Left lobe of liver (tissue), 2 donors: ENCODE measurements at regions not wholly inside any gene's neighbourhood (a gene's known extent, or its start where the extent isn't known, plus 50 kb on each side); places are given as distances from the start of the nearest gene placed in this dataset.
"Not testable (repeated sequence)": the region's sequence is repeated elsewhere in the genome, so short reads cannot be mapped to it uniquely, and the experiment has no call there.

Experiments
- ATAC-seq: fragments of 200-7000 bp; cut with Tn5 transposase; one replicate; pipeline ENCODE4 v1.9.1; 2020; ENCODE audit warnings: mild to moderate bottlenecking, moderate library complexity
- DNase-seq: peaks from one replicate; pipeline ENCODE4 v3.0.0-alpha.2; 2020; ENCODE audit warnings: low spot score
- donor health status: DM: no; HTN: no; CAD: no; lungs with moderate emphysema.
- donor health status: DM: no; HTN: yes; CAD: no.

DNA sequence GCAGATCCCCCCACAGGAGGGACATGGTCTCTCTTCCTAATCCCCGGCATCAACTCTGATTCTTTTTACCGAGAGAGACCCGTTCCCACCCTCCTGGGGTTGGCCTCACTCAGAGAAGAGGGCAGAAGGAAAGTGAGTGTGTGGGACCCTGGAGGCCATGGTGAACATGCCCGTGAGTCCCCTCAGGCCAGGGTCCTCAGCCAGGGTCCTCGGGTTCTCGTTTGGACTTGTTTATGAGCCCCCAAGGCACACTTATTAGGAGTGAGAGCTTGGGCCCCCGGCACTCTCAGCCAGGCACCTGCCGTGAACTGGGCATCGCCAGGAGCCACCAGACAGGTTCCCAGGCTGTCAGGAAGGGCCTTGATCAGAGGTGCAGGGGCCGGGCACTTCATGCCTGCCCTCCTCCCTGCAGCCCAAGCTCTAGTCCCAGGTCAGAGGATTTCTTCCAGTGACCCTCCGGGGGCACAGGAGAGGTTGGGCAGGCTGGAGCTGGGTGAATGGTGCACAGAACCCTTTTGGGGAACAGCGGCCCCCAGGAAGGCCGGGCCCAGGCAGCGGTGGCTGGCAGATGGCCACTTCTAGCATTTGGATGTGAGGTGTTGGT lies 122.6 kb downstream of the CRYAA start:
- DNase-seq, result no peak
- ATAC-seq, result no peak

DNA sequence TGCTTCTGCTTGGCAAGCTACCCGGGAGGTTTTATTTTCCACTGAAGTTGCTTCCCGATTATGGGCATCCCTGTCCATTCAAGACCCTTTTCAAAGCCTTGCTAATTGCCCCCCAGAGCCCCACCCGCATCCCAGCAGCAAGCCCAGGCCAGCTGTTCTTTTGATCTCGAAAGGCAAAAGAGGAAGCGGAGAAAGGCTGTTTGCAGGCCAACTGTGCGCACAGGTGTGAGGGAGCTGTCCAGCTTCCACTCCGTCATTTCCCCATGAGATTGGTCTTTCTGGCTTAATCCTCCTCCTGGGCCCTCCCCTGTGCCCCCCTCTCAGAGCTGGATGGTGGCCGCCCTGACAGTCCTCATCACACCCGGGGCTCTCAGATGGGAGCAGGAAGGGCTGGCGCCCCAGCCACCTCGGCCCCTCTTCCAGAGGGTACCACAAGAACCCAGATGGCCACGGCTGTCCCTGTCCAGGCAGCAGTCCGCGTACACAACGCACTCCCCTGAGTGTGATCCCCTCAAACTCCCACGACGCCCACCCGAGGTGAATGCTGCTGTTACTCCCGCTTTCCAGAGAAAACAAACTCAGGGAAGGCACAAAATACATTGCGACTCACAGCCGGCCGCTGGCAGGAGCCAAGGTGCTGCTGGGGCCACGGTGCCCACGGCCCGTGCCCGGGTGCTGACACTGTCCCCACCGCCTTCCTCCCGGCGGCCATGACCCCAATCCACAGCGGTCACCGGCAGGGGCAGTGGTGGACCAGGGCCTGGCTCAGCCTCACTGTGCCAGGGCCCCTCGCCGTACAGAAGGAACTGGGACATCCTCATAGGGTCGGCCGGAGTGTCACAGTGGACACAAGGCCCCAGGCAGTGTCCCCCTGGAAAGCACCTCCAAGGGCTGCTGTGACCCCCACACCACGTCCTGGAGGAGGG lies 121.9 kb downstream of the CRYAA start:
- DNase-seq, result no peak

DNA sequence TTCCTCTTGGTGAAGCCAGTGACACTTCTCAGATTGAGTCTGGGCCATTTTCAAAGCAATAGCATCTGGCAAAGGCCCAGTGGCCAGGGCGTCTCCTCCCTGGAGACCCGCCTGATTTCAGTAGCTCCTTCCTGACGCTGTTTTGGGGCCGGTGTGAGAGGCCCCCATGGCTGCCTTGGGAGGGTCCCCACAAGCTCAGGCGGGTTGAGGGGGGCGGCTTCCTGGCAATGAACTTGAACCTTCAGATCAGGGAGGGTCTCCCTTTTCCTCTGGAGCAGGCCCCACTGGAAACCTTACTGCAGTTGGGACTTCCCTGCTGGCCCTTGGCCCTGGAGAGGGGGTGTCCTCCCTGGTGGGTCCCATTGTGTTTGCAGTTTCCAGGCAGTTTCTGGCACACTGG lies 121.2 kb downstream of the CRYAA start:
- ATAC-seq (no peak), DNase-seq (no peak)

More for the DNA sequence above, 121.9 kb downstream of the CRYAA start:
- no peak for ATAC-seq

DNA sequence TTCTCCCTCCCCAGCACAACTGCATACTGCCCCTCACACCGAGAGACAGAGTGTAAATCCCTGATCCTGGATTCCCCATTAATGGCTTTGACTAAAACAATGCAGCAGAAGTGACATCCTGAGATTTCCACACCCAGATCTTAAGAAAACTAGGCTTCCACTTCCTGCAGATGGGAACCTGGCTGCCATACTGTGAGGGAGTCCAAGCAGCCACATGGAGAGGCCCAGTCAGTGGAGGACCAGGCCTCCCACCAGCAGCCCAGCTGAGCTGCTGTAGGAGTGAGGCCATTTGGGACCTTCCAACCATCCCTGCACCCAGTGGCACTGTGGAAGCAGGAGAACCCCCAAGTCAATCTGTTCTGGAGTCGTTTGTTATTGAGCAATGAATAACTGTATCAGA lies 120.6 kb downstream of the CRYAA start:
- DNase-seq, result no peak
- no peak for ATAC-seq

DNA sequence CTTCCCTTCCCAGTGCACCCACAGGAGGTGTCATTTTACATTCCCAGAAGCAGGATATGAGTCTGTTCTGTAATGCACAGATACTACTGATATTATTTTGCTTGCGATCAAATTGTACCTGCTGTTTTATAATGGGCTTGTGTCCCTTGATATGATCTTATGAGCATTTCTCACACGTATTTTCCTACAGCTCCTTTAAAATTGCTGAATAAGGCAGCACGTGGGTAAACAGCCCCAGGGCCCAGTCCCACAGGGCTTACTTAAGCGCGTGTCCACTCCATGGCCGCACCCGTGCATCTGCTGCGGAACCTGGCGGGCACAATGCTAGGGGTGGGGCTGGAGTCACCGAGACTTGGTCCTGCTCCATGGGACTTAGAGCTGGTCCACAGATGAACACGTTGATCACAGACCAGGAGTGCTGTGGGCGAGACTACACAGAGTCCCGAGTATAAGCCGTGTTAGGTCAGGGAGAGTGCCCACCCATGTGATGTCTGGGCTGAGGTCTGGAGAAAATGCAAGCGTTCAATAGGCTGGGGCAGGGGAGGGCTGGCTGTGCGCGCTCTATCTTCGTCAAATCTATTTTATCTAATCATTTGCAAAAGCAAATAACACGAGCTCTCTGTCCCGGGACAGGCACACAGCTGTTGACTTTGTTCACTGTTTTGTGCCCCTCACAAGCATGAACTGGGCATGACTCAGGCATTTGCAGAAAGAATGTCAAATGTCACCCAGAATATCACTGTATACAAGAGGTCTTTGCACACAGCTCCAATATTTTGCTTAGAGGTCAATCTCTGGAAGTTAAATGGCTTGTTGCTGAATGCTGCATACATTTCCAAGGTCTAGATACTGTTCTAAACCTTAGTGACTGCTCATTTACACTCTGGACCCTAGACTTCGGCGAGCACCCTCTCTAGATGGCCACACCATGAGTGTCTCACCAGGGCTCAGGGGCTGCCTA lies 119.3 kb downstream of the CRYAA start:
- ATAC-seq (peak; percentile 81), DNase-seq (peak; percentile 80)

DNA sequence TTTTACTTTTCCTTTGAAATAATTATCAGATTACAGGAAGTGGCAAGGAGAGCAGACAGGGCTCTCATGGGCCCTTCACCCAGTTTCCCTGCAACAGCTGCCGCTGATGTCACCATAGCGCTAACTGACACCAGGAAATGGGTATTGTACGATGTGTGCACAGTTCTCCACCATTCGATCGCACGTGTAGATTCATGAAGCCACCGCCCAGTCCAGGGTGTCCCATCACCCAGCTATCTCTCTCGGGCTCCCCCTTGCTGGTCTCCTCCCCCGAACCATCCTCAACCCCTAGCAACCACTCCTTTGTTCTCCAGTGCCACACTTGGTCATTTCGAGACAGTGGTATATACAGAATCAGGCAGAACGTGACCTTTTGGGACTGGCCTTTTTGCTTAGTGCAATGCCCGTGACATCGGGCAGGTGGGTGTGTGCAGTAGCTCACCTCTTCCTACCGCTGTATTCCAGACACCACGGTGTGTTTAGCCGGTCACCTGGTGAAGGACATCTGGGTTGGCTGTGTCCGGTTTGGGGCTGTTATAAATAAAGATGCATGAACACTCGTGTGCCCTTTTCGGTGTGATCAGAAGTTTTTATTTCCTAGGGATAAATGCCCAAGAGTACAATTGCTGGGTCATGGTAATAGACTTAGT lies 118.4 kb downstream of the CRYAA start:
- no peak for ATAC-seq

DNA sequence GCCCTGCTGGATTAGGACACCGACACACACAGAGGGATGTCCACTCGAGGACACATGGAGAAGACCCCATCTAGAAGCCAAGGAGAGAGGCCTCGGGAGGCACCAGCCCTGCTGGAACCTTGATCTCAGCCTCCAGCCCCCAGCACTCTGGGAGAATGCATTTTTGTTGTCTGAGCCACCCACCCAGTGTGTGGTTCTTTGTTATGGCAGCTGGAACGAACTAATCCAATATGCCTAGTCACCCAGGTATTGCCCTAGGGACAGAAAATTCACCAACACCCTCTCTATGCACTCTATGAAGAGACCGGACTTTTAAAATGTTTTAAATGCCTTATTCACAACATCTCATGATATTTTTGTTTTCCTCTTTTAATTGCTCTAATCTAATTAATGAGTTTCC lies 117.4 kb downstream of the CRYAA start:
- DNase-seq (no peak), ATAC-seq (no peak)

More for the DNA sequence above, 118.4 kb downstream of the CRYAA start:
- DNase-seq, result no peak

DNA sequence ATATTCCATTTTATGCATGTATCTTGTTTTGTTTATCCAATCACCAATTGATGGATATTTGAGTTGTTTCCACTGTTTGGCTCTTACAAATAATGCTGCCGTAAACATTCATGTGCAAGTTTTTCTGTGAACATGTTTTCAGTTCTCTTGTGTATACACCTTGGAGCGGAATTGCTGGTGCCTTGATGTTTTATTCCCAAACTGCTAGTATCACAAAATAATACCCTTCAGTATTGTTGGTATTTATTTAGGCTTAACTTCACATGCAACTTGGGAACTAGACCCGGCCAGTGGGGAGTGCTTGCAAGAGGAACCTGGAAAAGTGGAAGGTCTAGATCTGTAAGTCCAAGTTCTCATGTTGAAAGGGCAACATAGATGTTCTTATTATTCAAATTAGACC lies 115.9 kb downstream of the CRYAA start:
- no peak for ATAC-seq

DNA sequence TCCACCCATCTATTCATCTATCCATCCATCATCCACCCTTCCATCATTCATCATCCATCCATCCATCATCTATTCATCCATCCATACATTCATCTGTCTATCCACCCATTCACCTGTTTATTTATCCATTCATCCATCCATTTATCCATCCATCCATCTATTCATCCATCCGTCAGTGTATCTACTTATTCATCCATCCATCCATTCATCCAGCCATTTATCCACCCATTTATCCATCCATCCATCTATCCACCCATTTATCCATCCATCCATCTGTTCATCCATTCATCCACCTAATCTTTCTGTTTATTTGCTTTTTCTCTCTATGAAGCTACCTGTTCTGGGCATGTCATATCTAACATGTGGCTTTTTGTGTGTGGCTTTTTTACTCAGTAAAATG lies 115.4 kb downstream of the CRYAA start:
- ATAC-seq (no peak), DNase-seq (no peak)

More for the DNA sequence above, 115.9 kb downstream of the CRYAA start:
- DNase-seq, result no peak

DNA sequence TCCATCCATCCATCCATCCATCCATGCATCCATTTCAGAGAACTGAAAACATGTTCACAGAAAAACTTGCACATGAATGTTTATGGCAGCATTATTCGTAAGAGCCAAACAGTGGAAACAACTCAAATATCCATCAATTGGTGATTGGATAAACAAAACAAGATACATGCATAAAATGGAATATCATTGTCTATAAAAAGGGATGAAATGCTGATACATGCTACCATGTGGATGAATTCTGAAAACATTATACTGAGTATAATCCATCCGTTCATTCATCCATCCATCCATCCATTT lies 115.1 kb downstream of the CRYAA start:
- not testable (repeated sequence) for DNase-seq, ATAC-seq

DNA sequence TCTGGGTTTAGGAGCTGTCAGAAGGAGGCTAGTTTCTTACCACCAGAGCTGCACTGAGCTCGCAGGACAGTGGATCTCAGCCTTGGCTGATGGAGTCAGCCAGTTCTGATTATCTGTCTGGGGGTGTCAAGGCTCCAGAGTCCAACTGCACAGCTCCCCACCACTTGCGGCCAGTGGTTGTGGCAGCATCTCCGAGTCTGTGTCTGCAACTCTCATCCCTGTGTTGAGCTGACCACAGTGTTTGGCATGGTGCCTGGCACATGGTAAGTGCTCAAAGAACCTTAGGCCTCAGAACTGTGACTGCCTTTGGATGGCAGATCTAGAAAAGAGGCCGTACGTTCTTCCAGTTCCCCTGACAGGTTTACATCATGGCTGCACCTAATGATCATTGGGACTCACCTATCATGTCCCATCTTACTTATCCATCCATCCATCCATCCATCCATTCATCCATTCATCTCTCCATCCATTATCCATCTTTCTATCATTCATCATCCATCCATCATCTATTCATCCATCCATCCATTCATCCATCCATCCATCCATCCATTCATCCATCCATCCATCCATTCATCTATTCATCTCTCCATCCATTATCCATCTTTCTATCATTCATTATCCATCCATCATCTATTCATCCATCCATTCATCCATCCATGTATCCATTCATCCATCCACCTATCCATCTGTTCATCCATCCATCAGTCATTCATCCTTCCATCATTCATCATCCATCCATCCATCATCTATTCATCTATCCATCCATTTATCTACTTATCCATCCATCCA lies 114.5 kb downstream of the CRYAA start:
- ATAC-seq (no peak), DNase-seq (no peak)

DNA sequence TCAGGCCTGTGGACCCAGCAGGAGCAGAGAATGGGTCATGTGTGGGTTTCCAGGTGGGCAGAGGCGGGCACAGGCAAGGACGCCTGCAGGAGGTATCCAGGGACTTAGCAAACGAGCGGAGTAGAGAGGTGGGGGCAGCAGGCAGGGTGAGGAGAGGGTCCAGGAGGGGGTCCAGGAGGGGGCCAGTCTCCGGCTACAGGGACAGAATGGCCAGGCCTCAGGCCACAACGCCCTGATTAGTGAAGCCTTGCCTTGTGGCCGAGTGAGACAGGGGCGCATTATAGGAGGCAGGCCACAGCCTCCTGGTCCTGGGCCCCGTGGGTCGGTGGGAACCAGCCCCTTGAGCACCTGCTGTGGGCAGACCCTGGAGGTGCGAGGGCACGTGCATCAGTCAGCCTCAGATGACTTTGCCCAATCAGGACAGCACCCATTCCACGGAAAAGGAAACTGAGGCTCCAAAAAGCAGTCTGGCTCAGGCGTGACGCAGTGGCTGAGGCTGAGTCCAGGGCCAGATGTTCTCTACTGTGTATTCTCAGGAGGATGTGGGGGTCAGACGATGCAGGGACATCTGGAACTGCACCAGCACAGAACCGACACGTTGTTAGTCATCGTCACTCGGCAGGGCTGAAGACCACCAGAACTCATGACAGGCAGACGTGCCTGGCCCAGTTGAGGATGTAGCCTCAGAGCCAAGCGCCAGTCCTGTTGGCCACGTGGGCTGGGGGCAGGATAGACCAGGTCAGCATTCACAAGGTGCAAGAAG lies 113.7 kb downstream of the CRYAA start:
- ATAC-seq (no peak), DNase-seq (no peak)

DNA sequence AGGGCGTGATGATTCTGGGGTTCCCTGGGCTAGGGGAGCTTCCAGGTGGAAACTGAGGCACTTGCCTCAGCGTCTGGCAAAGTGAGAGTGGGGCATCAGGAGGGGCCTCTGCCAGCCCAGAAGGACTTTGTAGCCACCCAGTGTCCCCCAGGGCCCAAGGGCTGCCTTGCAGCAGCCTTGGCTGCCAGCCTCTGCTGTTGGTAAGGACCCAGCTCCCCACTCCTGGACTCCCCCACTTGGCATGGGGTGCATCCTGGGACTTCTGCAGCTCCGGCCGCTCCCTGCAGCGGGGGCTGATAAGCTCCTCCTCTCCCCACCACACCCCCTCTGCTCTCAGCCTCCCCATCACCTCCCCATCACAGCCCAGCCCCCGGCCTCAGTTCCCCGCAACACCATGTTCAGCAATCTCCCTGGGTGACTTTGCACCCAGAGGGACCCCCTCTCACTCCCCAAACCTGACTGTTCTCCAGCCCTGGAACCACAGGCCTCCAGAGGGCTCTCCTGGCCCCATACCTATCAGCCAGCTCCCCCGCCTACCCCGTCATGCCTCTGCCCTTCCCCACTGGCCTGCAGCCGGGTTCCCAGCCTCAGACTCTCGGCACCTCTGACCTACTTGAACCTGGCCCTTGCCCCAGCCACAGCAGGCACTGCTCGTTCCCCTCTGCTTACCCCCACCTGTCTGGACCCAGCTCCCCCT lies 113.0 kb downstream of the CRYAA start:
- ATAC-seq (no peak), DNase-seq (no peak)

DNA sequence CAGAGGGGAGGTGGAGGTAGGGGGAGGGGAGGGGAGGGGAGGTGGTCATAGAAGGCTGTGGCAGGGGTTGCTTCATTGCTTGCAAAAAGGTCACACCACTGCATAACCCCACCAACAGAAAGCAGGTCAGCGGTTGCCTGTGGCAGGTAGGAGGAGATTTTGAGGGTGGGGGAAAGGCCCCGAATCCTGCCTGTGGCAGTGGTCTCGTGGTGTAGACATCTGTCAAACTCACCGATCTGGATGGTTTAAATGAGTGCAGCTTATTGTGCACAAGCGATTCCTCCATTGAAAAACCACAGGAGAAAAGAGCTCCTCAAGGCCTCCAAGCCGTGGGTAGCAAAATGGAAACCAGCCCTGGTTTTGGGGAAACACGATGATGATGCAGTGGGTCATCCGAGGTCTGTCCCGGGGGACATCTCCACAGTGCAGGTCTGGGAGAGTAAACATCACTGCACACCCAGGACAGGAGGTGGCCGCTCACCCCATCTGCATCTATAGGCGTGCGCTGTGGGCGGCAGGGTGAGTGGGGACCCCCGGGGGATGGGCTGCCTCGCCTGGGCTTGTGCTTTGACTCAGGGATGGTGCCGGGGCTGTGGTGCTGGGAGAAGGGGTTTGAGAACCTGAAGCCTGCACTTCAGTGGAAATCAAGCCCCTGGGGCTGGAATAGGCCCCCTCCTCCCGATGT lies 112.3 kb downstream of the CRYAA start:
- no peak for DNase-seq
- ATAC-seq, result no peak

DNA sequence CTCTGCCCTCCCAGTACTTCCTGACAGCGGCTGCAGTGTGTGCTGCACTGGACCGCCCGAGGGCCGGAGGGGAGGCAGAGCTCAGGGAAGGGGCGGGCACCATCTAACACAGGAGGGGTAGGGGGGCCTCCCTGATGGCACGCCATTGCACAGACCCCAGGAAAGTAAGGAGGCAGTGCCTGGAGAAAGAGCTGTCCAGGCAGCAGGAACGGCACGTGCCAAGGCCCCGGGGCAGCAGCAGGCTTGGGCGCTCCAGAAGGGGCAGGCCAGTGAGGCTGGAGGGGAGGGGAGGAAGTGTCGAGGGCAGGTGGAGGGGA lies 110.7 kb downstream of the CRYAA start:
- DNase-seq, result no peak
- no peak for ATAC-seq

DNA sequence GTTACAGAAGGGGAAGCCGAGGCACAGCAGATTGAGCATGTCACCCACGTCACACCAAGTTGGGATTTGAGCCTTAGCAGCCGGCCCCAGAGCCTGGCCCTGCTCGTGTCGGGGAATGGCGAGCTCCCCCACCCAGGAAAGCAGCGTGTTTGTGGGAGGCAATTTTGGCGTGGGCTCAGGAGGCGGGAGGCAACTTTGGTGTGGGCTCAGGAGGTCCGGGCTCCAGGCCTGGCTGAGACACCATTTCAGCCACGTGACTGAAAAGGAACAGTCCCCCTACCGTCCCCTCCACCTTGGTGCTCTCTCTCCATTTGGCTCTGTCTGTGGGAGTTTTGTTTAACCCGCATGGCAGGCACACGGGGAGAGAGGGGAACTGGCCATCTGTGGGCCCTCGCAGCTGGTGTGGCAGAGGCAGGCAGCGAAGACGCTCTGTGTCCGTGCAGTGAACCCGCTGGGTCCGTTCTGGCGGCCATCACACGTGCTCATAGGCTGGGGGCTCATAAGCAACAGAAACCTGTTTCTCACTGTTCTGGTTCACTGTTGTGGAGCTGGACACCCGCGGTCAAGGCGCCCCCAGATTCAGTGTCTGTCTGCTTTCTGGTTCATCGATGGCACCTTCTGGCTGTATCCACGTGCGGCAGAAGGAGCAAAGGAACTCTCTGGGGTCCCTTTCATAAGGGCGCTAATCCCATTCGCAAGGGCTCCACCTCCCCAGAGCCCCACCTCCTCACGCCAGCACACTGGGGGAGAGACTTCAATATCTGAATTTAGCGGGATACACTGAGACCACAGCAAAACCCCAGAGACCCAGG lies 110.2 kb downstream of the CRYAA start:
- DNase-seq (no peak), ATAC-seq (no peak)

DNA sequence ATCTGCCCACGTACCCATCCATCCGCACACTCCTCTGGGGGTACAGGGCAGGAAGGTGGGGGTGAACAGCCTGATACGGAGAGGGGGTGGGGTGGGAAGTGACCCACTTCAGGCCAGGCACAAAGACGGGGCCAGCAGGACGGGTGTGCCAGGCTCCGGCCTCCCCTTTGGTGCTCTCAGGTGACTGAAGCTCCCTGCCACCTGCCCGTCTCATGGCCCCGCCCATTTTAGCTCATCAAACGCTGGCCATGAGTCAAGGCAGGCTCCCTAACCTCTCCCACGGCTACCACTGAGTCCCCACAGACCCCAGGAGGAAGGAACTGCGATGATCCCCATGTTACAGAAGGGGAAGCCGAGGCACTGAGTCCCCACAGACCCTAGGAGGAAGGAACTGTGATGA lies 109.6 kb downstream of the CRYAA start:
- ATAC-seq, result no peak
- no peak for DNase-seq
